ENCODE measurements at regions not wholly inside any gene's neighbourhood (a gene's known extent, or its start where the extent isn't known, plus 50 kb on each side); places are given as distances from the start of the nearest gene placed in this dataset.

GRCh38 chr10:109457302-109457638 lies 466.0 kb downstream of the XPNPEP1 start:
- TF ChIP-seq, protein P1, sequence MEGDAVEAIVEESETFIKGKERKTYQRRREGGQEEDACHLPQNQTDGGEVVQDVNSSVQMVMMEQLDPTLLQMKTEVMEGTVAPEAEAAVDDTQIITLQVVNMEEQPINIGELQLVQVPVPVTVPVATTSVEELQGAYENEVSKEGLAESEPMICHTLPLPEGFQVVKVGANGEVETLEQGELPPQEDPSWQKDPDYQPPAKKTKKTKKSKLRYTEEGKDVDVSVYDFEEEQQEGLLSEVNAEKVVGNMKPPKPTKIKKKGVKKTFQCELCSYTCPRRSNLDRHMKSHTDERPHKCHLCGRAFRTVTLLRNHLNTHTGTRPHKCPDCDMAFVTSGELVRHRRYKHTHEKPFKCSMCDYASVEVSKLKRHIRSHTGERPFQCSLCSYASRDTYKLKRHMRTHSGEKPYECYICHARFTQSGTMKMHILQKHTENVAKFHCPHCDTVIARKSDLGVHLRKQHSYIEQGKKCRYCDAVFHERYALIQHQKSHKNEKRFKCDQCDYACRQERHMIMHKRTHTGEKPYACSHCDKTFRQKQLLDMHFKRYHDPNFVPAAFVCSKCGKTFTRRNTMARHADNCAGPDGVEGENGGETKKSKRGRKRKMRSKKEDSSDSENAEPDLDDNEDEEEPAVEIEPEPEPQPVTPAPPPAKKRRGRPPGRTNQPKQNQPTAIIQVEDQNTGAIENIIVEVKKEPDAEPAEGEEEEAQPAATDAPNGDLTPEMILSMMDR (IDR thresholded peaks at IDR 0.05) = no peak
- TF ChIP-seq POLR2A (IDR thresholded peaks at IDR 0.05) = no peak
- TF ChIP-seq EP300 (IDR thresholded peaks at IDR 0.05) = no peak
- no peak for TF ChIP-seq POLR2AphosphoS5 (IDR thresholded peaks at IDR 0.05)
